ENCODE measurements at regions not wholly inside any gene's neighbourhood (a gene's known extent, or its start where the extent isn't known, plus 50 kb on each side); places are given as distances from the start of the nearest gene placed in this dataset.

- DNase-seq (ENCODE audit: low read depth), result no peak
- H3K27me3 ChIP-seq (ENCODE audit: control insufficient read depth, insufficient read depth, low read length), result no peaks in the 10 kb centered on the region
- H3K4me3 ChIP-seq (ENCODE audit: low read depth, low read length), result no peak overlapping the region
- no peak for TF ChIP-seq CTCF (IDR thresholded peaks at IDR 0.05; ENCODE audit: insufficient read depth, low read length, poor library complexity, severe bottlenecking)
- no peaks in the 10 kb centered on the region for H3K36me3 ChIP-seq (ENCODE audit: control insufficient read depth, insufficient read depth, low read length)
These were observed 62.7 kb upstream of the PLAC8 start for GRCh38 chr4:83177182-83177581.

DNA sequence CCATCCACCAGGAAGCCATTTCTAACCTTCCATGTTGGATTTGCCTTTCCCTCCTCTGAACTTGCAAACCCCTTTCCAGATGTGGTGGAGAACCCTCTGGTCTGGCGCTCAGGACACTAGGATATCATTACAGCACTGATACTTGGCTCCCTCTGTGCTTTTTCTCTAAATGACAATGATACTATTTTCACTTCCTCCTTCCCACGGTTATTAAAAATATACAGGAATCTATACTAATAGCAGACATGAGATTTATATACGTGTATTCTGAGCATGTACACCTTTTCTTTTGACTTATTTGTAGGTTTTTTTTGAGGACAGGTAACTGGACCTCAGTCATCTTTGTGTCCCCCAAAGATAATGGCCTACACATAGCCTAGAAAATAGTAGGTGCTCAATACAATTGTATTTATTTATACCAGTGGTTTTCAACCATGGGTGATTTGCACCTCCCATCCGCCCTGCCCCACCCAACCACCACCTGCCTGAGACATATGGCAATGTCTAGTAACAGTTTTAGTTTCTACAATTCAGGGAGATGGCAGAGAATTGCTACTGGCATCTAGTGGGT lies 60.4 kb upstream of the PLAC8 start:
- DNase-seq (ENCODE audit: low read depth), result no peak
- H3K36me3 ChIP-seq (ENCODE audit: control insufficient read depth, insufficient read depth, low read length), result no peaks in the 10 kb centered on the region
- TF ChIP-seq CTCF (IDR thresholded peaks at IDR 0.05; ENCODE audit: insufficient read depth, low read length, poor library complexity, severe bottlenecking), result no peak
- H3K27me3 ChIP-seq (ENCODE audit: control insufficient read depth, insufficient read depth, low read length), result no peaks in the 10 kb centered on the region
- H3K4me3 ChIP-seq (ENCODE audit: low read depth, low read length), result no peak overlapping the region

GRCh38 chr4:83172371-83172770 lies 57.8 kb upstream of the PLAC8 start:
- H3K4me3 ChIP-seq (ENCODE audit: low read depth, low read length), result no peak overlapping the region
- H3K27me3 ChIP-seq (ENCODE audit: control insufficient read depth, insufficient read depth, low read length), result no peaks in the 10 kb centered on the region
- DNase-seq (ENCODE audit: low read depth), result no peak
- H3K36me3 ChIP-seq (ENCODE audit: control insufficient read depth, insufficient read depth, low read length), result no peaks in the 10 kb centered on the region
- no peak for TF ChIP-seq CTCF (IDR thresholded peaks at IDR 0.05; ENCODE audit: insufficient read depth, low read length, poor library complexity, severe bottlenecking)

DNA sequence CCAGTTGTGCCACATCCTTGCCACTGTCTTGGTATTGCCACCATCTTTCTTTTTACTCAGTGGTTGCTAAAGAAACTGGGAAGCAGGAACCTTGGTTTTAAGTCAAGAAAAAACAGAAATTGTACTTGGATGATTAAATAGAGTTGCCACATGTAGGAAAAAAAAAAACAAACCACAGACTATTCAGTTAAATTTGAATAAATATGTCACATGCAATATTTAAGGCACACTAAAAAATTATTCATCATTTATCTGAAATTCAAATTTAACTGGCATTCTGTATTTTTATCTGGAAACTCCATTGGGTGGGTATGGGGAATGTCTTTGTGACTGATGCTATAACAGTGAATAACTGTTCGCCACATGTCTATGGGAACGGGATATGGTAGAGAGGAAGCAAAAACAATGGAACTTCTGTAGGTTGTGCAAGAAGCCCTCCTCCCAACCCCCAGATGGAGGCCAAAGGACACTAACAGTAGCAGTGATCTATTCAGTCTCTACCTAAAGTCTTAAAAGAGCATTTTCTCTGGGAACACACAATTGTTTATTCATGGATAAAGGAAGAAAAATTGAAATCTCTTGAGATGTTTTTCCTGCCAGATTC lies 57.0 kb upstream of the PLAC8 start:
- TF ChIP-seq CTCF (IDR thresholded peaks at IDR 0.05; ENCODE audit: insufficient read depth, low read length, poor library complexity, severe bottlenecking), result no peak
- Histone ChIP-seq H3K36me3 (ENCODE audit: control insufficient read depth, insufficient read depth, low read length) (no peaks in the 10 kb centered on the region), H3K27me3 (ENCODE audit: control insufficient read depth, insufficient read depth, low read length) (no peaks in the 10 kb centered on the region), H3K4me3 (ENCODE audit: low read depth, low read length) (no peak overlapping the region)
- no peak for DNase-seq (ENCODE audit: low read depth)

DNA sequence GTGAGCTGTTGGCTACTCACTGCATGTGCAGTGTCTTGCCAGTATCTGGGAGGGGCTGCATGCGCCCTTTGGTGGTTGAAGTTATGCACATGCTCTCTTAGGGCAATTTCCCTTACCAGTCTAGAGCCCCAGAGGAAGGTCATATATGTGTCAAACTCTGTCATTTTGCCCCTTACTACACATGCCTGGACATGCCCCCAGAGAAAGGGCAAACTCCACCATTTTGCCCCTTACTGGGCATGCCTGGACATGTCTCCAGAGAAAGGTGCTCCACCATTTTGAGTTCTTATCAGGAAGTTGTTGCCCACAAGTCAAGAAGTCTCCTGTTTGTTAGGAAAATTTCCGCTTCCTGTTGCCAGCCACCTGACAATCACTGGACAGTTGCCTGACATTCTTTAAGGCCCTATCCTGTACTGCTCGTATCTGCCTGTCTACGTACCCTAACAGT lies 56.4 kb upstream of the PLAC8 start:
- no peak for DNase-seq (ENCODE audit: low read depth)
- Histone ChIP-seq H3K4me3 (ENCODE audit: low read depth, low read length) (no peak overlapping the region), H3K36me3 (ENCODE audit: control insufficient read depth, insufficient read depth, low read length) (no peaks in the 10 kb centered on the region), H3K27me3 (ENCODE audit: control insufficient read depth, insufficient read depth, low read length) (no peaks in the 10 kb centered on the region)
- TF ChIP-seq CTCF (IDR thresholded peaks at IDR 0.05; ENCODE audit: insufficient read depth, low read length, poor library complexity, severe bottlenecking), result no peak

Data from kidney epithelial cell (primary cell).